ENCODE measurements at regions not wholly inside any gene's neighbourhood (a gene's known extent, or its start where the extent isn't known, plus 50 kb on each side); places are given as distances from the start of the nearest gene placed in this dataset.

- Histone ChIP-seq H3K27ac (no peak overlapping the region), H3K9me3 (replicated peaks in 1 of 11) (peaks cover 0 to 14% (median 7%) of the 10 kb centered on the region in 11 experiments; a peak in 18 of 22 replicates), H3K27me3 (no peaks in the 10 kb centered on the region), H4K20me1 (no peaks in the 10 kb centered on the region), H3K36me3 (no peaks in the 10 kb centered on the region), H3K9ac (no peak overlapping the region), H3K4me1 (peaks cover 0 to 11% (median 0%) of the 10 kb centered on the region in 10 experiments; a peak in 7 of 20 replicates), H3K4me3 (no peak overlapping the region), H3K4me2 (peak overlapping the region in 5 of 11 experiments; percentile 4 to 36 (median 32); a peak in 7 of 22 replicates)
- no peak for TF ChIP-seq Cebpa-rat (IDR thresholded peaks at IDR 0.05)
Observed at GRCh38 chr5:124234770-124235562, 511.5 kb downstream of the ZNF608 start.

- Histone ChIP-seq H3K4me1 (peaks cover 0 to 11% (median 0%) of the 10 kb centered on the region in 10 experiments; a peak in 7 of 20 replicates), H3K27ac (no peak overlapping the region), H4K20me1 (no peaks in the 10 kb centered on the region), H3K9ac (no peak overlapping the region), H3K27me3 (no peaks in the 10 kb centered on the region), H3K4me3 (no peak overlapping the region), H3K36me3 (no peaks in the 10 kb centered on the region), H3K9me3 (replicated peaks in 1 of 11) (peaks cover 0 to 9% (median under 1%) of the 10 kb centered on the region in 11 experiments; a peak in 5 of 22 replicates), H3K4me2 (peak overlapping the region in 5 of 11 experiments; percentile 4 to 36 (median 32); a peak in 8 of 22 replicates)
- TF ChIP-seq Cebpa-rat (IDR thresholded peaks at IDR 0.05) = no peak
Observed at GRCh38 chr5:124234022-124234769, 512.2 kb downstream of the ZNF608 start.

- Histone ChIP-seq H3K4me1 (peaks cover 0 to 11% (median 0%) of the 10 kb centered on the region in 10 experiments; a peak in 7 of 20 replicates), H3K9ac (no peak overlapping the region)
Observed at GRCh38 chr5:124232515-124232914, 513.9 kb downstream of the ZNF608 start.

GRCh38 chr5:124231802-124232201, 514.6 kb downstream of the ZNF608 start:
- Histone ChIP-seq H3K4me1 (peaks cover 0 to 11% (median 0%) of the 10 kb centered on the region in 10 experiments; a peak in 7 of 20 replicates), H3K4me2 (no peak overlapping the region), H3K9ac (no peak overlapping the region), H3K27ac (no peak overlapping the region), H3K4me3 (no peak overlapping the region), H4K20me1 (no peaks in the 10 kb centered on the region), H3K9me3 (replicated peaks in 1 of 11) (peaks cover 0 to 9% (median 0%) of the 10 kb centered on the region in 11 experiments; a peak in 3 of 22 replicates), H3K36me3 (no peaks in the 10 kb centered on the region), H3K27me3 (no peaks in the 10 kb centered on the region)
- TF ChIP-seq Cebpa-rat (IDR thresholded peaks at IDR 0.05) = no peak

More at GRCh38 chr5:124232515-124232914, 513.9 kb downstream of the ZNF608 start:
- H4K20me1 ChIP-seq = no peaks in the 10 kb centered on the region
- H3K27me3 ChIP-seq = no peaks in the 10 kb centered on the region
- no peak overlapping the region for H3K4me2 ChIP-seq
- H3K4me3 ChIP-seq = no peak overlapping the region
- TF ChIP-seq Cebpa-rat (IDR thresholded peaks at IDR 0.05) = no peak
- H3K9me3 ChIP-seq (replicated peaks in 1 of 11) = peaks cover 0 to 9% (median 0%) of the 10 kb centered on the region in 11 experiments; a peak in 3 of 22 replicates
- no peak overlapping the region for H3K27ac ChIP-seq
- no peaks in the 10 kb centered on the region for H3K36me3 ChIP-seq

- no peak overlapping the region for H3K4me2 ChIP-seq
- no peaks in the 10 kb centered on the region for H3K27me3 ChIP-seq
- H3K9me3 ChIP-seq (replicated peaks in 1 of 11) = peaks cover 0 to 9% (median 0%) of the 10 kb centered on the region in 11 experiments; a peak in 3 of 22 replicates
- H3K4me1 ChIP-seq = peaks cover 0 to 11% (median 0%) of the 10 kb centered on the region in 10 experiments; a peak in 7 of 20 replicates
- H3K9ac ChIP-seq = no peak overlapping the region
- no peak overlapping the region for H3K27ac ChIP-seq
- no peak overlapping the region for H3K4me3 ChIP-seq
- no peak for TF ChIP-seq Cebpa-rat (IDR thresholded peaks at IDR 0.05)
- H4K20me1 ChIP-seq = no peaks in the 10 kb centered on the region
- no peaks in the 10 kb centered on the region for H3K36me3 ChIP-seq
Observed at GRCh38 chr5:124231230-124231629, 515.2 kb downstream of the ZNF608 start.

- H3K4me2 ChIP-seq = no peak overlapping the region
- no peaks in the 10 kb centered on the region for H3K27me3 ChIP-seq
- H3K27ac ChIP-seq = no peak overlapping the region
- H3K9ac ChIP-seq = no peak overlapping the region
- no peaks in the 10 kb centered on the region for H4K20me1 ChIP-seq
- H3K4me3 ChIP-seq = no peak overlapping the region
- peaks cover 0 to 9% (median 0%) of the 10 kb centered on the region in 11 experiments; a peak in 3 of 22 replicates for H3K9me3 ChIP-seq (replicated peaks in 1 of 11)
- H3K36me3 ChIP-seq = no peaks in the 10 kb centered on the region
- no peak for TF ChIP-seq Cebpa-rat (IDR thresholded peaks at IDR 0.05)
- H3K4me1 ChIP-seq = peaks cover 0 to 11% (median 0%) of the 10 kb centered on the region in 10 experiments; a peak in 7 of 20 replicates
Observed at GRCh38 chr5:124230456-124230855, 516.0 kb downstream of the ZNF608 start.

GRCh38 chr5:124229352-124229751, 517.1 kb downstream of the ZNF608 start:
- Histone ChIP-seq H4K20me1 (no peaks in the 10 kb centered on the region), H3K9ac (no peak overlapping the region), H3K27me3 (no peaks in the 10 kb centered on the region), H3K36me3 (no peaks in the 10 kb centered on the region), H3K9me3 (replicated peaks in 1 of 11) (peaks cover 0 to 9% (median 0%) of the 10 kb centered on the region in 11 experiments; a peak in 3 of 22 replicates), H3K27ac (no peak overlapping the region), H3K4me1 (peaks cover 0 to 6% (median 0%) of the 10 kb centered on the region in 10 experiments; a peak in 7 of 20 replicates), H3K4me2 (no peak overlapping the region), H3K4me3 (no peak overlapping the region)
- TF ChIP-seq Cebpa-rat (IDR thresholded peaks at IDR 0.05) = no peak

- Histone ChIP-seq H3K36me3 (no peaks in the 10 kb centered on the region), H4K20me1 (no peaks in the 10 kb centered on the region), H3K4me3 (no peak overlapping the region), H3K27me3 (no peaks in the 10 kb centered on the region), H3K4me2 (no peak overlapping the region), H3K4me1 (no peaks in the 10 kb centered on the region), H3K9me3 (replicated peaks in 1 of 11) (peaks cover 0 to 9% (median 0%) of the 10 kb centered on the region in 11 experiments; a peak in 4 of 22 replicates), H3K27ac (no peak overlapping the region), H3K9ac (no peak overlapping the region)
- TF ChIP-seq Cebpa-rat (IDR thresholded peaks at IDR 0.05) = no peak
Observed at GRCh38 chr5:124227914-124228313, 518.5 kb downstream of the ZNF608 start.

GRCh38 chr5:124220418-124220817, 526.0 kb downstream of the ZNF608 start:
- Histone ChIP-seq H3K36me3 (no peaks in the 10 kb centered on the region), H3K27me3 (no peaks in the 10 kb centered on the region), H4K20me1 (no peaks in the 10 kb centered on the region), H3K27ac (no peak overlapping the region), H3K4me2 (no peak overlapping the region), H3K4me3 (no peak overlapping the region), H3K9ac (no peak overlapping the region), H3K4me1 (no peaks in the 10 kb centered on the region), H3K9me3 (replicated peaks in 1 of 11) (peaks cover 0 to 5% (median 0%) of the 10 kb centered on the region in 11 experiments; a peak in 2 of 22 replicates)
- TF ChIP-seq Cebpa-rat (IDR thresholded peaks at IDR 0.05) = no peak
